Upper lobe of left lung (tissue), 6 donors: ENCODE measurements at regions not wholly inside any gene's neighbourhood (a gene's known extent, or its start where the extent isn't known, plus 50 kb on each side); places are given as distances from the start of the nearest gene placed in this dataset.

Experiments
- ATAC-seq, 2 donors: fragments of 200-7000 bp; cut with Tn5 transposase; one replicate each; pipeline ENCODE4 v1.9.1; 2022; ENCODE audit warnings: mild to moderate bottlenecking in 2 of 2, moderate library complexity in 2 of 2; ENCODE audit not compliant: low FRiP score in 2 of 2
- DNase-seq, 2 donors: peaks; one replicate each; pipeline ENCODE4 v3.0.0-alpha.2; 2019 to 2020
- H3K27ac ChIP-seq, 4 donors: fragments of 200-600 bp; sonication (generic); one replicate each; pipeline ENCODE4 v1.5.1; 2016 to 2019
- H3K27me3 ChIP-seq, 4 donors: fragments of 200-600 bp; sonication (generic); one replicate each; pipeline ENCODE4 v1.5.1; 2017 to 2019
- H3K36me3 ChIP-seq, 4 donors: fragments of 200-600 bp; sonication (generic); one replicate each; pipeline ENCODE4 v1.5.1; 2016 to 2019
- H3K4me1 ChIP-seq, 4 donors: fragments of 200-600 bp; sonication (generic); one replicate each; pipeline ENCODE4 v1.5.1; 2018 to 2019
- H3K4me3 ChIP-seq, 4 donors: fragments of 200-600 bp; sonication (generic); one replicate each; pipeline ENCODE4 v1.5.1; 2017 to 2019; ENCODE audit warnings: mild to moderate bottlenecking in 2 of 4, moderate library complexity in 1 of 4
- H3K9me3 ChIP-seq, 4 donors: fragments of 200-600 bp; sonication (generic); one replicate each; pipeline ENCODE4 v1.5.1; 2018 to 2019
- EP300 ChIP-seq, 4 donors: sonication (generic); formaldehyde crosslinking; IDR thresholded peaks; one replicate each; pipeline ENCODE4 v1.5.1; 2017; ENCODE audit warnings: antibody characterized with exemption in 4 of 4, control low read depth in 2 of 4
- POLR2A ChIP-seq, 4 donors: fragments of 450-650 bp; IDR thresholded peaks; one replicate each; pipeline ENCODE4 v1.5.1; 2016 to 2017; ENCODE audit warnings: antibody characterized with exemption in 4 of 4, mild to moderate bottlenecking in 2 of 4
- POLR2AphosphoS5 ChIP-seq, 2 donors: sonication (generic); formaldehyde crosslinking; IDR thresholded peaks; one replicate each; pipeline ENCODE4 v1.5.1; 2017; ENCODE audit warnings: antibody characterized with exemption in 2 of 2
- WGBS, 2 donors: methylation state at CpG; one replicate each; pipeline ENCODE4 v1.1.5; 2017 to 2018; 5-methylcytosine and 5-hydroxymethylcytosine counted together
- TF ChIP-seq, protein P1 (sequence below), 6 experiments: fragments of 450-650 bp in 4 of 6; fragments of 200-600 bp in 2 of 6; sonication (generic) in 2 of 6; IDR thresholded peaks; one replicate each; pipeline ENCODE4 v1.5.1; 2016 to 2019; ENCODE audit warnings: antibody characterized with exemption in 6 of 6
- donor health status: DM: no; HTN: no; CAD: no; lungs with moderate emphysema.
- donor health status: DM: no; HTN: yes; CAD: no; lungs with severe emphysema.

GRCh38 chr2:116444256-116444872, 1370.1 kb upstream of the DDX18 start:
- no peak for ATAC-seq
- no peaks in the 10 kb centered on the region for H3K4me1 ChIP-seq
- peaks cover 0 to 19% (median 0%) of the 10 kb centered on the region in 4 donors for H3K9me3 ChIP-seq
- no peak overlapping the region for H3K4me3 ChIP-seq
- no peak overlapping the region for H3K27ac ChIP-seq
- TF ChIP-seq POLR2AphosphoS5 (IDR thresholded peaks at IDR 0.05) (no peak), EP300 (IDR thresholded peaks at IDR 0.05) (no peak), POLR2A (IDR thresholded peaks at IDR 0.05) (no peak)
- TF ChIP-seq, protein P1, sequence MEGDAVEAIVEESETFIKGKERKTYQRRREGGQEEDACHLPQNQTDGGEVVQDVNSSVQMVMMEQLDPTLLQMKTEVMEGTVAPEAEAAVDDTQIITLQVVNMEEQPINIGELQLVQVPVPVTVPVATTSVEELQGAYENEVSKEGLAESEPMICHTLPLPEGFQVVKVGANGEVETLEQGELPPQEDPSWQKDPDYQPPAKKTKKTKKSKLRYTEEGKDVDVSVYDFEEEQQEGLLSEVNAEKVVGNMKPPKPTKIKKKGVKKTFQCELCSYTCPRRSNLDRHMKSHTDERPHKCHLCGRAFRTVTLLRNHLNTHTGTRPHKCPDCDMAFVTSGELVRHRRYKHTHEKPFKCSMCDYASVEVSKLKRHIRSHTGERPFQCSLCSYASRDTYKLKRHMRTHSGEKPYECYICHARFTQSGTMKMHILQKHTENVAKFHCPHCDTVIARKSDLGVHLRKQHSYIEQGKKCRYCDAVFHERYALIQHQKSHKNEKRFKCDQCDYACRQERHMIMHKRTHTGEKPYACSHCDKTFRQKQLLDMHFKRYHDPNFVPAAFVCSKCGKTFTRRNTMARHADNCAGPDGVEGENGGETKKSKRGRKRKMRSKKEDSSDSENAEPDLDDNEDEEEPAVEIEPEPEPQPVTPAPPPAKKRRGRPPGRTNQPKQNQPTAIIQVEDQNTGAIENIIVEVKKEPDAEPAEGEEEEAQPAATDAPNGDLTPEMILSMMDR (IDR thresholded peaks at IDR 0.05): no peak
- no peak for DNase-seq
- 33 to 64% methylated on average over 1 of the region's 1 CpG for WGBS, 2 donors
- H3K36me3 ChIP-seq: no peaks in the 10 kb centered on the region
- H3K27me3 ChIP-seq: no peaks in the 10 kb centered on the region

DNA sequence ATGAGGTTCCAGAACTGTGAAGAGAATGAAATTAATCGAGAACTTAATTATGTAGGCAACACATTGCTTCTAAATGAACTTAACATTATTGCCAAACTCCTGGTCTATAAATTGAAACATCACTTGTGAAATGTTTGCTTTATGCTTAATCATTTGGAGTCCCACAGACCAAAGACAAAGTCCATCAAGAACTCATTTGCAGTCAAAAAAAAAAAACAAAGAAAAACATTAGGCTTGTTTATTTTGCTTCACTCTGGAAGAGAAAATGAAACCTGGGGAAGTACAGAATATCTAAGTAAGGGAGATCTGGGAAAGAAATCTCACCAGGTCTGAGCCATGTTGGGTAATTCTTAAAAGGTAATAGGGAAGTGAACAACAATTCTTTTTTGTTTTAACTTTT, 1363.5 kb upstream of the DDX18 start:
- H3K4me1 ChIP-seq: no peaks in the 10 kb centered on the region
- no peak for TF ChIP-seq EP300 (IDR thresholded peaks at IDR 0.05)
- TF ChIP-seq, protein P1 (IDR thresholded peaks at IDR 0.05): no peak
- TF ChIP-seq POLR2AphosphoS5 (IDR thresholded peaks at IDR 0.05): no peak
- TF ChIP-seq POLR2A (IDR thresholded peaks at IDR 0.05): no peak
- ATAC-seq (no peak), DNase-seq (no peak)
- H3K4me3 ChIP-seq: no peak overlapping the region
- WGBS, 2 donors: 84 to 91% methylated on average over 1 of the region's 1 CpG
- no peaks in the 10 kb centered on the region for H3K27me3 ChIP-seq
- H3K9me3 ChIP-seq: peaks cover 0 to 11% (median 0%) of the 10 kb centered on the region in 4 donors
- H3K36me3 ChIP-seq: no peaks in the 10 kb centered on the region
- H3K27ac ChIP-seq: no peak overlapping the region

GRCh38 chr2:116452651-116453050, 1361.8 kb upstream of the DDX18 start:
- H3K36me3 ChIP-seq: no peaks in the 10 kb centered on the region
- no peak for ATAC-seq
- H3K9me3 ChIP-seq: peaks cover 0 to 22% (median 0%) of the 10 kb centered on the region in 4 donors
- DNase-seq: no peak
- 48 to 53% methylated on average over 2 of the region's 2 CpGs for WGBS, 2 donors
- H3K4me3 ChIP-seq: no peak overlapping the region
- no peak for TF ChIP-seq EP300 (IDR thresholded peaks at IDR 0.05)
- TF ChIP-seq, protein P1 (IDR thresholded peaks at IDR 0.05): no peak
- TF ChIP-seq POLR2AphosphoS5 (IDR thresholded peaks at IDR 0.05): no peak
- TF ChIP-seq POLR2A (IDR thresholded peaks at IDR 0.05): no peak
- no peak overlapping the region for H3K27ac ChIP-seq
- H3K27me3 ChIP-seq: no peaks in the 10 kb centered on the region
- no peaks in the 10 kb centered on the region for H3K4me1 ChIP-seq

- Histone ChIP-seq H3K4me1 (no peaks in the 10 kb centered on the region), H3K27ac (no peak overlapping the region), H3K4me3 (no peak overlapping the region), H3K9me3 (peaks cover 0 to 22% (median 0%) of the 10 kb centered on the region in 4 donors), H3K27me3 (no peaks in the 10 kb centered on the region), H3K36me3 (no peaks in the 10 kb centered on the region)
- ATAC-seq (no peak), DNase-seq (no peak)
- TF ChIP-seq, protein P1 (IDR thresholded peaks at IDR 0.05): no peak
- TF ChIP-seq POLR2A (IDR thresholded peaks at IDR 0.05) (no peak), EP300 (IDR thresholded peaks at IDR 0.05) (no peak), POLR2AphosphoS5 (IDR thresholded peaks at IDR 0.05) (no peak)
- 87 to 100% methylated on average over 1 to 4 of the region's 4 CpGs for WGBS, 2 donors
Measured at GRCh38 chr2:116456429-116456828, 1358.1 kb upstream of the DDX18 start.

GRCh38 chr2:116467243-116467642, 1347.2 kb upstream of the DDX18 start:
- H3K4me1 ChIP-seq: no peaks in the 10 kb centered on the region
- TF ChIP-seq, protein P1 (IDR thresholded peaks at IDR 0.05): no peak
- TF ChIP-seq POLR2AphosphoS5 (IDR thresholded peaks at IDR 0.05) (no peak), POLR2A (IDR thresholded peaks at IDR 0.05) (no peak)
- H3K27ac ChIP-seq: no peak overlapping the region
- H3K36me3 ChIP-seq: no peaks in the 10 kb centered on the region
- ATAC-seq (no peak), DNase-seq (no peak)
- no peak overlapping the region for H3K4me3 ChIP-seq
- no peaks in the 10 kb centered on the region for H3K27me3 ChIP-seq
- 35 to 57% methylated on average over 3 of the region's 3 CpGs for WGBS, 2 donors
- H3K9me3 ChIP-seq: peaks cover 0 to 12% (median 3%) of the 10 kb centered on the region in 4 donors
